ENCODE measurements at regions not wholly inside any gene's neighbourhood (a gene's known extent, or its start where the extent isn't known, plus 50 kb on each side); places are given as distances from the start of the nearest gene placed in this dataset.

DNA sequence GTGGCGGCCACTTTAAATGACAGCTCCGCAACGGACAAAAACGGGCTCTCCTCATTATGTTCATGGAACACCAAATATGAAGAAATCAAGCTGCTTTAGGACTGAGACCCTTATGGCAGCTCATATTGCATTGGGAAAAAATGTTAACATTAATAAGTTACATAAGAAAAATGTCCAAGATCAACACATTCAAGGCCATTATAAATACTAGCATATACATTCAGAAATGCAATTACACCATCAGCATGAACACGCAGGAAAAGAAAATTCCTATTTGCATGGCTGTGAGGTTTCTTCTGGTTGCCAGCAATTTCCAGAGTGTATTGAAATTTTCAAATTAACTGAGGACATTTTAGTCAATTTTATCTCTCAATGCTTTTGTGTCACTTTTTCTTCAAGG, 374.1 kb upstream of the NRP1 start:
- no peak for TF ChIP-seq CTCF (IDR thresholded peaks at IDR 0.05)
- no peak for TF ChIP-seq POLR2A (IDR thresholded peaks at IDR 0.05)

All from uterus (tissue), 2 donors.